Activated naive CD4-positive, alpha-beta T cell treated with Interleukin-2 at 50 U/mL for 16 hours (primary cell): ENCODE measurements at regions not wholly inside any gene's neighbourhood (a gene's known extent, or its start where the extent isn't known, plus 50 kb on each side); places are given as distances from the start of the nearest gene placed in this dataset.

Experiments
- DNase-seq: peaks from one replicate; pipeline ENCODE4 v3.0.0-alpha.2; 2020

DNA sequence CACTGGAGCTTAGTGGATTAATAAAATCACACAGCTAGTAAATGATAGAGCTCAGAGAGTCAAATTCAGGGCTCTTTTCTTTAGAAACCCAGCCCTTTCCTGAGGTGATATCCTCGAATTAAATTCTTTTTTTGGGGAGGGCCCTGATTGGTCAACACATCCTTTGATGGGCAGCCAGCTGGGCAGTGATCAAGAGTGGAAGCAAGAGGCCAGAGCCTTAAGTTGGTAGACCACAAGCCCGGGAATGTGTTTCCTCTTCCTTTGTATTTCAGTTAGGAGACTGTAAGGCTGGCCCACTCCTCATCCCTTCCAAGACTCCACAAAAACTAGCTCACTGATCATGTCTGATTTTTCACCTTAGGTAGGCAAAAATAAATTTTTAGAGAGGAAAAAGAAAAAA lies 640.5 kb downstream of the DHX35 start:
- DNase-seq, result no peak

DNA sequence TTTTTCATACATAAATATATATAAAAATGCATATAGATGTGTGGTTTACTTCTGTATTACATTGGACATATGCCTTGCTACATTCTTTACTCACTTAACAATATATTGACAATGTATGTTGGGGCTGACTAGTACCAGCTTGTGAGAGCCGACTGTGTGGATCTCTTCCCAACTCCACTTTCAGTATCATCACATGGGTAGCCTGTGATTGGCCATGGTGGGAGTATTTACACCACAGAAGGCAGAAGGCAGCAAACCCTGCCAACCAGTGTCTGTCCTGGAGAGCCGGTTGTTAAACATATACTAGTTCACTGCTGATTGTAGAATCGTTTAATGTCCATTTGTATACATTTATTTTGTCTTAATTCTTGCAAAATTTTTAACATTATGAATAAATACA lies 638.7 kb downstream of the DHX35 start:
- no peak for DNase-seq

DNA sequence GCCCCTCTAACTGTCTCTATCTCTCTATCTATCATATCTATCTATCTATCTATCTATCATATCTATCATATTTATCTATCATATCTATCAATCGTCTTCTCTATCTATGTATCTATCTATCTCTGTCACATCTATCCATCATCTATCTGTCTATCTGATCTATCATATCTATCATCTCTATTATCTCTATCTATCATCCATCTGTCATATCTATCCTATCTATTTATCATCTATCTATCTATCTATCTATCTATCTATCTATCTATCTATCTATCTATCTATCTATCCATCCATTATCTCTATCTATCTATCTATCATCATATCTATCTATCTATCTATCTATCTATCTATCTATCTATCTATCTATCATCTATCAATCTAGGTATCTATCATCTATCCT lies 638.0 kb downstream of the DHX35 start:
- no peak for DNase-seq

- DNase-seq, result no peak
Observed at GRCh38 chr20:39596554-39596953, 634.4 kb downstream of the DHX35 start.

DNA sequence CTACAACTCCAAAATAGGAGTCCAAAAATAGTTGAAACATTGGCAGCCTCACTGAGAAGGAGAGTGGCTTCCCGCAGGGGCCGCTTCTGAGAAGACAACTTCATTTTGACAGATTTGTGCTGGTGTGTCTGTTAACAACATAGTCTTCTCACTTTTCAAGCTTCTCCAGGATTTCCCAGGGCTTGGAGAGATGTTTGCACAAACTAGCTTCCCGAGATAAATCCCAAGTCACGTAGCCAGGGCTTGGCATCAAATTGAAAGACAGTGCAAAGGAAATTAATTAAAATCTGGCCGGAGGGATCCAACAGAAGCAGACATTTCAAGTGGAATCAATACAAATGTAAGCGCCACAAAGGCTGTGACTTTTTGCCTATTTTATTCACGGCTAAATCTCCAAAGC lies 630.2 kb downstream of the DHX35 start:
- DNase-seq, result no peak

- no peak for DNase-seq
Observed at GRCh38 chr20:39588148-39588757, 626.1 kb downstream of the DHX35 start.

DNA sequence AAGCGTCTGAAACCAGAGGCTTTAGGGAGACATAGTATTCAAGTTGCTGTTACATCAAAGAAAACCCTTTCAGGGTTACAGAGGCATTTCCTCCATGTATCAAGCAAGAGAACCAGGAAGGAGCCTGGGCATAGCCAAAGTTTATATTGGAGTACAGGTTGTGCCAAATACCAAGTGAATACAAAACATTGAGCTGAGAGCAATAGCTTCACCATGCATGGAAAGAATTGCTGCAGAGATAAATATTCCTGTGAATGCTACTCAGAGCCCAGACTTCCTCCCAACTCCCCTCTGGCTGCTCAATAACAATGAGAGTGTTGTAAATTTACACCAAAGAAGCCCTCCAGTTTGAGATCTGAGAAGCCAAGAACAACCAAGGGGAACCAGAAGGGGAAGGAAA lies 618.9 kb downstream of the DHX35 start:
- DNase-seq, result no peak

DNA sequence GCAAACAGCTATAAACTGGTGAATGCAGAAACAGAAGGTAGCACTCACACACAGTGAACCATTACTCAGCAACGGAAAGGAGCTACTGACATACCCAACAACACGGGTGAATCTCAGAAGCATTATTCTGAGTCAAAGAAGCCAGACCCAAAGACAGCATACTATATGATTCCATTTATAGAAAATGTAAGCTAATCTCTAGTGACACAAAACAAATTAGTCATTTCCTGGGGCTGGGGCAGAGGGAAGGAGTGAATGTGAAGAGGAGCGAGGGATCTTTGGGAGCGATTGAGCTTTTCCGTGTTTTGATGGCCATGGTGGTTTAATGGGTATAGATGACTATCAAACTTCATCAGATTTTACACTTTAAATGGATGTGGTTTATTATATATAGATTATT lies 614.6 kb downstream of the DHX35 start:
- no peak for DNase-seq

- DNase-seq, result no peak
Observed at GRCh38 chr20:39574061-39574460, 611.9 kb downstream of the DHX35 start.

GRCh38 chr20:39571171-39571570 lies 609.0 kb downstream of the DHX35 start:
- DNase-seq, result no peak

- DNase-seq, result no peak
Observed at GRCh38 chr20:39568109-39568508, 606.0 kb downstream of the DHX35 start.

DNA sequence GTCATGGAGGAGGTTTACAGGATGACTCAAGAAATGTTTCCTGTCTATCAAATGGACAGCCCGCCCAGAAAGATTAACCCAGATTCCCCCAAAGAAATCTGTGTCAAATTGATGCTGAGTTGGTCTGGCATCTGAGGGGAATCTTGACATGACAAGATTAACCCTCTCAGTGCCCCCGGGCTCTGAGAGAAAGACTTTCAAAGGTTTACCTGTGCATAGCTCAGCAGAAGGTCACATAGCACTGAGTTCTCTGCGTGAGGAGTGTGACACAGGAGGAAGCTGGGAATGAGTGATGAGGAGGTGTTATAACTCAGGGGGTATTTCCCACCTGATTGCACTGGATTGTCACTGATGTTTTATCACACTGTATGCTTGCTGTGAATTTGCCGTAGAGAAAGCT lies 601.2 kb downstream of the DHX35 start:
- no peak for DNase-seq

GRCh38 chr20:39554341-39554740 lies 592.2 kb downstream of the DHX35 start:
- DNase-seq, result no peak

- no peak for DNase-seq
Observed at GRCh38 chr20:39553120-39553519, 591.0 kb downstream of the DHX35 start.

DNA sequence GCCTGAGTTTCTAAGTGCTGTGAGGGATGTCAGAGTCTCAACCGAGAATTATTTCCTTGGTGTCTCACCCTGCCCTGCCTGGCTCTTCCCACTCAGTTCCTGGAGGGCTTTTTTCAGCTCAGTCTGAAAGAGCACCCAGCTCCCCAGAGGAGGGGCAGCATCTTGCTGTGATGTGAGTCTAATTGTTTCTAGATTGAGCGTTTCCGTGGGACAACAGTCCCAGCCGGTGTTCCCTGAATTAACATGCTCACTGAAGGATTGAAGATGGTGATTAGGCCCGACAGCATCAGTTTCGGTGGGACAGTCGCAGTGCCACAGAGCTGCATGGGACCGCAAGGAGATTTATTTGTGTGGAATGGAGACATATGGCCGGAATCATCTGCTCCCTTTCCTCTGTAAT lies 587.6 kb downstream of the DHX35 start:
- DNase-seq, result no peak

DNA sequence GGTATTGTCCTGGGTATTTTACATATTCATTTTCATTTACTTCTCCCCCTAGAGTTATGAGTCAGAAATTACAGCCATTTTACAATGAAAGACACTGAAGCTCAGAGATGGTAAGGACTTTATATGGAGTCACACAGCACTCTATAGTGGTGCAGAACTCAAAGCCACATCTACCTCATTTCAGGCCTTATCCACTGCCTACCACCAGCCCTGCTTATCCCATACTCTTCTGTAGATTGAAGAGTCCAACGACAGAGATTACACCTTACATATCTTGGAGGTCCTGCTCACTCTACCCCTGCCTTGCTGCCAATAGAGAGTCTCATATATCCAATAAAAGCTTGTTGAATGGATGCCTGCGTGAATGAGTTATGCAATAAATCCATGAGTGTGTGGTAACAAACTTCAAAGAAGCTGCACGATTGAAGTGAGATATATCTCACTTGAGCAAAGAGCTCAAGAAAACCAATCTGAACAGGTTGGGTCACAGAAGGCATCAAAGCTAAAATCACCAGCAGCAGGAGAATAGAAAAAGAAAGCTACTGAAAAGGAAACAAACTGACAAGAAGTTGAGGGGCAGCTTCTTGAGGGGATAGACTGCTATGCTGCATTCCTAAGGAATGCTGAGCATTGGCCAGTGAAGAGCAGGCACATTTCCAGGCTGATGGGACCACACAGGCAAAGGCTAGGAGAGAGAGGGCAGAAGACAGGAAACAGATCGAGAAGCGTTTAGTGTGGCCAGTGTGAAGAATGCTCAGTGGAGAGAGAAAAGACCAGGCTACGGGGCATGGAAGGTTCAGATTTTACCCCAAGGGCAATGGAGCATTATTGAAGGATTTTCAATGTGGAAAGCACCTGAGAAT lies 585.6 kb downstream of the DHX35 start:
- no peak for DNase-seq

DNA sequence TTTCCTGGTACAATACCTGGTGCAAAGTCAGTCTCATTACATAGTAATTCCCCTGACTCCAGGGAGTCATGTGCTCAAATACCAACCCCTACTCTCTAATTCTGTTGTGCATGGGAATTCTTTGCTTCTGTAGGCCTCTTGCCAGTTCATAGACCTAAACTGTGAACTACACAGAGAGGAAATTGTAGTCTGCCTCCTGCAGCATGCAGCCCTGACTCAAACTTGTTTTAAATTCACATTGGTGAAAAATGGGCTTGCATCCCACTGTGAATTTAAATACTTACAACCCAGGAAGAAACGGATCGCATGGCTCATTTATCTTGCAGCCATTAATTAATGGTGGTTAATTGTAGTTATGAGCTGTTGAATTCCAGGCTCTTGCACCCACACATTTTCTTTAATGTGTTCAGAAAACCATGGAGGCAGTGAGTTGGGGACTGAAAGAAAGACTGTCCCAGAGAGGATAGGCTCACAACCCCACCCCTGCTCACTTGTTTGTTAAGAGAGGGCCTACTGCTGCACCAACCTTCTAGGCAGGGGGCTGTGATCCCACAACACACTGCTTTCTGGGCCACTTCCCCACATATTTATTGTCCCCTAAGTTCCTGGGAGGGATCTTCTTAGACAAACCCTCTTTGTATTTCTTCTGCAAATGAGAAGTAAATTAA lies 579.1 kb downstream of the DHX35 start:
- DNase-seq, result no peak

DNA sequence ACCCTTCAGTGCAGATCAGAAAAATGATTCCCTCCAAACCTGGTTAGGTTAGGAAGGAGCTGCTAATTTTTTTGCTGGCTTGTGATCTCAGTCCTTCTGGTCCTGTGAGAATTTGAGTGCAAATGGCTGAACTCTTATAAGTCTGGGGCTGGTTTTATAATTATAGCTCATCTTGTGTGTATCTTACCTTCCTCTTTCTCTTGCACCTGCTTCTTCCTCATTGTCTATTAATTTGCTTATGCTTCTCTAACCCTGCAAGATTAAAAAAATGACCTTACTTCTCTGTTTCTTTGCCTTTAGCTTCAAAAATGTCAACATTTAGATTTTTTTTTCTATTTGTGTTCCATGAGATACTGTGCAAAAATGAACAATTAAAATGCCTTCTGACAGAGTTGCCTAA lies 576.2 kb downstream of the DHX35 start:
- DNase-seq, result no peak

- no peak for DNase-seq
Observed at GRCh38 chr20:39535301-39535700, 573.2 kb downstream of the DHX35 start.

DNA sequence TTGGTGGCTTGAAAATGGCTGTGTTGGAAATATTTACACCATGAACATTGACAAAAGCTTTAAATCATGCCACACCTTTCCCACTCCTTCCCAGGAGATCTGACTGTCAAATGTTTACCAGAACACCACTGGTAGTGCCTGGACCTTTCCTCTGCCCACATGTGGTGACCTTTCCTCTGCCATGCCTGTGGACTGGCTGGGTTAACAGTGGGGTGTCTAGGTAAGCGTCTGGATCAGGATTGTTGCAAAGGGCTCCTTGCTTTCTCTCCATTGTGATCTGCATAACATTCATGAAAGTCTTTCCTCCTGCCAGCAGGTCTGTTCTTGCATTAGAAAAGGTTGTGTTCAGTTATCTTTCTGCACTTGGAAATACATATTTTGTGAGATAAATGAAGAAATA lies 572.7 kb downstream of the DHX35 start:
- DNase-seq, result no peak

- DNase-seq, result no peak
Observed at GRCh38 chr20:39533858-39534257, 571.7 kb downstream of the DHX35 start.

- DNase-seq, result no peak
Observed at GRCh38 chr20:39532205-39532604, 570.1 kb downstream of the DHX35 start.

DNA sequence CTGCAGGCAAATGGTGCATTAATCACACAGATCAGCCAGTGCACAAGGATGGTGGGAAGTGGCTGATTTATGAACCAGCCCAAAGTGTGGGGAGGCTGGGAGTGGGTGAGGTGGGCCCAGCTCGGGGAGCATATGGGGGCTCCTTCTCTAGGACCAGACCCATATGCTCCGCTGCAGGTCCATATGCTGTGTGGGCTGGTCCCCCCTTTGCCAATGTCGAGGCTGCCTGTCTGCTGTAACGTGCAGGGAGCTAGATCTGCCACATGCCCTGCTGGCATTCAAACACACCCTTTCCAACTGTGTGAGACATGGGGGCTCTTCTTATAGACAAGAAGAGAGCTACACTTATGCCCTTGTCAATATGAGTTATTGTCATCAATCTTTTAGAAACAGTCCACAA lies 566.3 kb downstream of the DHX35 start:
- DNase-seq, result no peak

DNA sequence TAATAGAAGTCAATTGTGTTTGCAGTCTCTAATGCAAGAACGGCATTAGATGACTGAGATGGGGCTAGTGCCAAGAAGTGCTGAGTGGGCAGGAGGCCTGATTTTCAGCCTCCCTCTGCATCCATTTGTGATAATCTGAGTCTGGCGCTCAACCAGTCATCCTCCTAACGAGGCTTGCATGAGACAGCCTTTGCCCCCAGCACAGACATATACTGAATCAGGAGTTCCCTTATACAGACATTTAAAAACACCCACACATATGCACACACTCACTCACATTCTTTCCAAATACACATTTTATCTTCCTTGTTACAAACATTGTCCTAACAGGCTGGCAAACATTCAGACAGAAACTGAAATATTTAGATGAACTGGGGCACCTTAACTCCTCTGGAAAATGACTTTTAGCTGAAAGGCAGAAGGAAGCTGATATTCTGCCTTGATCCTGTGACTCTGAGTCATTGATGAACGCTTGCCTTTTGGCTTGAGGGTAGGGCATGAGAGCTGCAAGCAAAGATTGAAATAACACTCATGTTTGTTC lies 562.3 kb downstream of the DHX35 start:
- no peak for DNase-seq
